ENCODE measurements at regions not wholly inside any gene's neighbourhood (a gene's known extent, or its start where the extent isn't known, plus 50 kb on each side); places are given as distances from the start of the nearest gene placed in this dataset.

DNA sequence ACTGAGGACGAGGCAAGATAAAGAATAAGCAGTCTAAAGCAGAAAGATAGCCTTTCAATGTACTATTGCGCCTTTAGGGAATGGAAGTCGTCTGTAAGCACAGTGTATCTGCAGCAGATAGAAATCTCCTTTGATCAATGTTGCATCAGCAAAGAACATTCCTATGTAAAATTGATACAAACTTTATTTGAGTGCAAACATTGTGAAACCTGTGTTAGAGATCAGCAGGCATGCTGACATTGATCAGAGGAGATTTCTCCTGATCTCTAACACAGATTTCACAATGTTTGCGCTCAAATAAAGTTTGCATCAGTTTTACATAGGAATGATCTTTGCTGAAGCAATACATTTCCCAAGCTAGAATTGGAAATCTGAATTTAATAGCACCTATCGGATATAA, 1446.8 kb downstream of the MRPL39 start:
- Histone ChIP-seq H3K27me3 (ENCODE audit: insufficient read depth, low read depth, severe bottlenecking) (no peaks in the 10 kb centered on the region), H3K4me3 (ENCODE audit: low read depth, low read length) (no peak overlapping the region), H3K27ac (no peak overlapping the region), H3K9me3 (ENCODE audit: severe bottlenecking) (no peaks in the 10 kb centered on the region), H3K36me3 (no peaks in the 10 kb centered on the region)
- DNase-seq, result no peak
- TF ChIP-seq, protein P1, sequence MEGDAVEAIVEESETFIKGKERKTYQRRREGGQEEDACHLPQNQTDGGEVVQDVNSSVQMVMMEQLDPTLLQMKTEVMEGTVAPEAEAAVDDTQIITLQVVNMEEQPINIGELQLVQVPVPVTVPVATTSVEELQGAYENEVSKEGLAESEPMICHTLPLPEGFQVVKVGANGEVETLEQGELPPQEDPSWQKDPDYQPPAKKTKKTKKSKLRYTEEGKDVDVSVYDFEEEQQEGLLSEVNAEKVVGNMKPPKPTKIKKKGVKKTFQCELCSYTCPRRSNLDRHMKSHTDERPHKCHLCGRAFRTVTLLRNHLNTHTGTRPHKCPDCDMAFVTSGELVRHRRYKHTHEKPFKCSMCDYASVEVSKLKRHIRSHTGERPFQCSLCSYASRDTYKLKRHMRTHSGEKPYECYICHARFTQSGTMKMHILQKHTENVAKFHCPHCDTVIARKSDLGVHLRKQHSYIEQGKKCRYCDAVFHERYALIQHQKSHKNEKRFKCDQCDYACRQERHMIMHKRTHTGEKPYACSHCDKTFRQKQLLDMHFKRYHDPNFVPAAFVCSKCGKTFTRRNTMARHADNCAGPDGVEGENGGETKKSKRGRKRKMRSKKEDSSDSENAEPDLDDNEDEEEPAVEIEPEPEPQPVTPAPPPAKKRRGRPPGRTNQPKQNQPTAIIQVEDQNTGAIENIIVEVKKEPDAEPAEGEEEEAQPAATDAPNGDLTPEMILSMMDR (IDR thresholded peaks at IDR 0.05; ENCODE audit: low read depth, low read length), result no peak

DNA sequence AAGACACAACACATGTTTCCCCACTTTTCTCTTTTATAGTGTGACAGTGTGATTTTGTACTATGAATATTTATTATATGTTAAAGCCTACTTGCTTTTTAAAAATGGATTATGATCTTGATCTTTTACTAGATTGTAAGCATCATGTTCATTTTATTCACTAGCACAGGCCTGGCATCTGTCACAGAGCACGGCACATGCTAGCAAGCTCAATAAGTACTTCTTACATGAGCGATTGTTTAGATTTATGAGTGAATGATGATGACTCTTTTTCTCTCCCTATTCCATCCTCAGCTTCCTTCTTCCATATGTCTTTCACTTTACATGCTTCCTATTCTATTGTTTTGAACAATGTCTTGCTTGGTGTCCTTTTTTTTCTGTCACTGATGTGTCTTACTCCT, 1454.1 kb downstream of the MRPL39 start:
- Histone ChIP-seq H3K9me3 (ENCODE audit: severe bottlenecking) (no peaks in the 10 kb centered on the region), H3K27me3 (ENCODE audit: insufficient read depth, low read depth, severe bottlenecking) (peaks cover 14% of the 10 kb centered on the region), H3K27ac (no peak overlapping the region), H3K36me3 (no peaks in the 10 kb centered on the region), H3K4me3 (ENCODE audit: low read depth, low read length) (no peak overlapping the region)
- TF ChIP-seq, protein P1 (IDR thresholded peaks at IDR 0.05; ENCODE audit: low read depth, low read length), result no peak
- DNase-seq, result no peak

DNA sequence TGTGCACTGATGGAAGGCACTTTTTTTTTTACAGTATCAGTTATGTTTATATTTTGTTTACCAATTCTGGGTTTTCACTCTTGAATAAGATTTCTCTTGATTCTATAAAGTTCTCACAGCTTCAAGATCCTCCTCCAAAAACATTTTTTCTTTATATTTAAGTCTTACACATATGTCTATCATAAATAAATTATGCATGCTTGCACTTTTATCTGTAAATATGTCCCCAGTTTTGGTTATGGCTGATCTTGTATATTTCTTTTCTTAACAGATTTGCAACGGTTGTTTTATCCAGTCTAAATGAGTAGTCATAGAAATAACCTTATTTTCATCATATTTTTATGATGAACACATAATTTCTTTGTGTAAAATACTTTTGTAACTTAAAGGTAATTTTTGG, 1456.5 kb downstream of the MRPL39 start:
- no peak overlapping the region for H3K27ac ChIP-seq
- no peaks in the 10 kb centered on the region for H3K36me3 ChIP-seq
- TF ChIP-seq, protein P1 (IDR thresholded peaks at IDR 0.05; ENCODE audit: low read depth, low read length), result no peak
- peaks cover 33% of the 10 kb centered on the region for H3K27me3 ChIP-seq (ENCODE audit: insufficient read depth, low read depth, severe bottlenecking)
- no peak for DNase-seq
- no peaks in the 10 kb centered on the region for H3K9me3 ChIP-seq (ENCODE audit: severe bottlenecking)
- no peak overlapping the region for H3K4me3 ChIP-seq (ENCODE audit: low read depth, low read length)

DNA sequence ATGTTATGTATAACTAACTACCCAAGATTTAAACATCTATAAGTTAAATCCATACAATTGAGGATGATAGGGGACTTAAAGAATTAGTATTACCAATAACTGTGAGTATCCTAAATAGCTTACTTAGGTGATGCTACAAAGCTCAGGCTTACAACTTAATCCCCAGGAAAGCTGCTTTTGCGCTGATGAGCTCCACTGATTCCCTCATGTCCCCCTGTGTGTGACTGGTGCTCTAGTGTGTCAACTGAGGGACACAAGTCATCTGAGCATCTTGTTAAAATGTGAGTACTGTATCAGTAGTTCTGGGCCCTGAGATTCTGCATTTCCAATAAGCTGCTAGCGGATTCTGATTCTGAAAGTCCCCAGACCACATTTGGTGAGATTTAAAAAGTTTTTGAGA, 1458.8 kb downstream of the MRPL39 start:
- H3K27ac ChIP-seq, result no peak overlapping the region
- no peaks in the 10 kb centered on the region for H3K9me3 ChIP-seq (ENCODE audit: severe bottlenecking)
- TF ChIP-seq, protein P1 (IDR thresholded peaks at IDR 0.05; ENCODE audit: low read depth, low read length), result no peak
- no peaks in the 10 kb centered on the region for H3K36me3 ChIP-seq
- H3K4me3 ChIP-seq (ENCODE audit: low read depth, low read length), result no peak overlapping the region
- peak; percentile 78 for DNase-seq
- H3K27me3 ChIP-seq (ENCODE audit: insufficient read depth, low read depth, severe bottlenecking), result peaks cover 33% of the 10 kb centered on the region

DNA sequence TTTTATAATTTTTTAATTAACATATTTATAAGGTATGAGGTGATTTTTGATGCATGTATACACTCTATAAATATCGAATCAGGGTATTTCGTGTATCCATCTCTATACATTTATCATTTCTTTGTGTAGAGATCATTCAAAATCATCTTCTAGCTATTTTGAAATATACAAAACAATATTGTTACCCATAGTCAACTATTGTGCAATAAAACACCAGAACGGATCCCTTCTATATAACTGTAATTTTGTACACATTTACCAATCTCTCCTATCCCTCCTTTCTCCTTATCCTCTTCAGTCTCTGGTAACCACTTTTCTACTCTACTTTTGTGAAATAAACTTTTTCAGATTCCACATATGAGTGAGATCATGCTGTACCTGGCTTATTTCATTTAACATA, 1459.6 kb downstream of the MRPL39 start:
- no peaks in the 10 kb centered on the region for H3K36me3 ChIP-seq
- TF ChIP-seq, protein P1 (IDR thresholded peaks at IDR 0.05; ENCODE audit: low read depth, low read length), result no peak
- H3K27me3 ChIP-seq (ENCODE audit: insufficient read depth, low read depth, severe bottlenecking), result peaks cover 29% of the 10 kb centered on the region
- no peaks in the 10 kb centered on the region for H3K9me3 ChIP-seq (ENCODE audit: severe bottlenecking)
- H3K27ac ChIP-seq, result no peak overlapping the region
- no peak overlapping the region for H3K4me3 ChIP-seq (ENCODE audit: low read depth, low read length)
- no peak for DNase-seq

DNA sequence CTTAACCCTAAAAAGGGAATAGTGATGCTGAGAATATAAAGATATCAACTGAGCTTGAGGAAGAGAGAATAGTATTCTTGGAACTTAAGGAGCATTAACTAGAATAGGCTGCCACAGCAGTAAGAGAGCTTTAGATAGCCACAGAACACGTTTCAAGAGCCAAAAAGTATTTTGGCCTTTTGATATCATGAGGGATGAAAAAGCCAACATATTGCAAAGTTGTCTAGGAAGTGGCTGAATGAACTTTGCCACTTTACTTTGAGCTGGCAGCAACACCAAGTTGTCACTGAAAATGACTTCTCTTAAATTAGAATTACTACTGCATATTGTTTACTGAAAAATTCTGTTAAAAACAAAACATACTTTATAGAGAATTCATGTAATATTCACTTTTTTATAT, 1476.2 kb downstream of the MRPL39 start:
- Histone ChIP-seq H3K9me3 (ENCODE audit: severe bottlenecking) (no peaks in the 10 kb centered on the region), H3K36me3 (no peaks in the 10 kb centered on the region), H3K27me3 (ENCODE audit: insufficient read depth, low read depth, severe bottlenecking) (no peaks in the 10 kb centered on the region), H3K4me3 (ENCODE audit: low read depth, low read length) (no peak overlapping the region), H3K27ac (no peak overlapping the region)
- TF ChIP-seq, protein P1 (IDR thresholded peaks at IDR 0.05; ENCODE audit: low read depth, low read length), result no peak
- no peak for DNase-seq

Data from WERI-Rb-1 (cell line).